Osteoblast (primary cell): ENCODE measurements at regions not wholly inside any gene's neighbourhood (a gene's known extent, or its start where the extent isn't known, plus 50 kb on each side); places are given as distances from the start of the nearest gene placed in this dataset.

Experiments
- DNase-seq: peaks from one replicate; pipeline ENCODE4 v3.0.0; 2011; ENCODE audit warnings: low spot score, mixed read lengths; ENCODE audit not compliant: insufficient read length; ENCODE audit errors: missing footprints
- H2AFZ ChIP-seq: 2 replicates; pipeline ENCODE4 v1.6.0; 2011; ENCODE audit warnings: mild to moderate bottlenecking, low read length
- H3K27ac ChIP-seq: 2 replicates; pipeline ENCODE4 v1.5.1; 2011; ENCODE audit warnings: mild to moderate bottlenecking, low read depth, low read length, moderate library complexity
- H3K27me3 ChIP-seq: 2 replicates; pipeline ENCODE4 v1.6.0; 2012; ENCODE audit warnings: mild to moderate bottlenecking, control low read depth, inconsistent platforms, low read length, moderate library complexity; ENCODE audit not compliant: insufficient read depth
- H3K36me3 ChIP-seq: 2 replicates; pipeline ENCODE4 v1.5.1; 2011; ENCODE audit warnings: mild to moderate bottlenecking, low read length, control low read depth, moderate library complexity; ENCODE audit not compliant: insufficient read depth
- H3K4me1 ChIP-seq: 2 replicates; pipeline ENCODE4 v1.5.1; 2011; ENCODE audit warnings: mild to moderate bottlenecking, low read length, control low read depth, moderate library complexity; ENCODE audit not compliant: insufficient read depth
- H3K4me2 ChIP-seq: 2 replicates; pipeline ENCODE4 v1.6.0; 2011; ENCODE audit warnings: mild to moderate bottlenecking, low read length; ENCODE audit not compliant: insufficient read depth
- H3K4me3 ChIP-seq: fragments of 200-600 bp; sonication (generic); 3 replicates; pipeline ENCODE4 v1.5.1; 2012; ENCODE audit warnings: mild to moderate bottlenecking, low read length, inconsistent platforms; ENCODE audit not compliant: insufficient read depth
- H3K79me2 ChIP-seq: 2 replicates; pipeline ENCODE4 v1.6.0; 2012; ENCODE audit warnings: mild to moderate bottlenecking, low read length, control low read depth, inconsistent platforms; ENCODE audit not compliant: insufficient read depth
- H3K9me3 ChIP-seq: 2 replicates; pipeline ENCODE4 v1.5.1; 2011; ENCODE audit warnings: low read depth, low read length, control low read depth
- H4K20me1 ChIP-seq: 2 replicates; pipeline ENCODE4 v1.6.0; 2012; ENCODE audit warnings: mild to moderate bottlenecking, low read length, control low read depth; ENCODE audit not compliant: insufficient read depth
- TF ChIP-seq, protein P1 (sequence below): IDR thresholded peaks from 2 replicates; pipeline ENCODE4 v1.5.1; 2011; ENCODE audit warnings: mild to moderate bottlenecking, low read depth, low read length, moderate library complexity; ENCODE audit errors: extremely low read depth

GRCh38 chr12:32039347-32039746, 67.3 kb upstream of the BICD1 start:
- H4K20me1 ChIP-seq, result no peaks in the 10 kb centered on the region
- H3K27me3 ChIP-seq, result peaks cover 4% of the 10 kb centered on the region
- H3K9me3 ChIP-seq, result peaks cover 9% of the 10 kb centered on the region
- no peak overlapping the region for H3K4me2 ChIP-seq
- no peaks in the 10 kb centered on the region for H3K79me2 ChIP-seq
- no peaks in the 10 kb centered on the region for H3K4me1 ChIP-seq
- H3K27ac ChIP-seq, result no peak overlapping the region
- TF ChIP-seq, protein P1, sequence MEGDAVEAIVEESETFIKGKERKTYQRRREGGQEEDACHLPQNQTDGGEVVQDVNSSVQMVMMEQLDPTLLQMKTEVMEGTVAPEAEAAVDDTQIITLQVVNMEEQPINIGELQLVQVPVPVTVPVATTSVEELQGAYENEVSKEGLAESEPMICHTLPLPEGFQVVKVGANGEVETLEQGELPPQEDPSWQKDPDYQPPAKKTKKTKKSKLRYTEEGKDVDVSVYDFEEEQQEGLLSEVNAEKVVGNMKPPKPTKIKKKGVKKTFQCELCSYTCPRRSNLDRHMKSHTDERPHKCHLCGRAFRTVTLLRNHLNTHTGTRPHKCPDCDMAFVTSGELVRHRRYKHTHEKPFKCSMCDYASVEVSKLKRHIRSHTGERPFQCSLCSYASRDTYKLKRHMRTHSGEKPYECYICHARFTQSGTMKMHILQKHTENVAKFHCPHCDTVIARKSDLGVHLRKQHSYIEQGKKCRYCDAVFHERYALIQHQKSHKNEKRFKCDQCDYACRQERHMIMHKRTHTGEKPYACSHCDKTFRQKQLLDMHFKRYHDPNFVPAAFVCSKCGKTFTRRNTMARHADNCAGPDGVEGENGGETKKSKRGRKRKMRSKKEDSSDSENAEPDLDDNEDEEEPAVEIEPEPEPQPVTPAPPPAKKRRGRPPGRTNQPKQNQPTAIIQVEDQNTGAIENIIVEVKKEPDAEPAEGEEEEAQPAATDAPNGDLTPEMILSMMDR, result no peak
- H3K4me3 ChIP-seq, result no peak overlapping the region
- peak; percentile 65 for DNase-seq
- no peak overlapping the region for H2AFZ ChIP-seq
- no peaks in the 10 kb centered on the region for H3K36me3 ChIP-seq

- DNase-seq, result no peak
- TF ChIP-seq, protein P1, result no peak
- Histone ChIP-seq H3K79me2 (no peaks in the 10 kb centered on the region), H3K4me3 (no peak overlapping the region), H2AFZ (no peak overlapping the region), H3K9me3 (peaks cover 9% of the 10 kb centered on the region), H3K36me3 (no peaks in the 10 kb centered on the region), H4K20me1 (no peaks in the 10 kb centered on the region), H3K4me1 (no peaks in the 10 kb centered on the region), H3K27ac (no peak overlapping the region), H3K27me3 (peaks cover 4% of the 10 kb centered on the region), H3K4me2 (no peak overlapping the region)
Measured at GRCh38 chr12:32039917-32040575, 66.6 kb upstream of the BICD1 start.

GRCh38 chr12:32043928-32044549, 62.6 kb upstream of the BICD1 start:
- Histone ChIP-seq H3K36me3 (no peaks in the 10 kb centered on the region), H3K4me3 (no peak overlapping the region), H3K4me1 (no peaks in the 10 kb centered on the region), H3K4me2 (no peak overlapping the region), H3K79me2 (no peaks in the 10 kb centered on the region), H3K9me3 (peaks cover 9% of the 10 kb centered on the region), H3K27me3 (peaks cover 4% of the 10 kb centered on the region), H4K20me1 (no peaks in the 10 kb centered on the region), H2AFZ (no peak overlapping the region), H3K27ac (no peak overlapping the region)
- no peak for DNase-seq
- TF ChIP-seq, protein P1, result no peak

DNA sequence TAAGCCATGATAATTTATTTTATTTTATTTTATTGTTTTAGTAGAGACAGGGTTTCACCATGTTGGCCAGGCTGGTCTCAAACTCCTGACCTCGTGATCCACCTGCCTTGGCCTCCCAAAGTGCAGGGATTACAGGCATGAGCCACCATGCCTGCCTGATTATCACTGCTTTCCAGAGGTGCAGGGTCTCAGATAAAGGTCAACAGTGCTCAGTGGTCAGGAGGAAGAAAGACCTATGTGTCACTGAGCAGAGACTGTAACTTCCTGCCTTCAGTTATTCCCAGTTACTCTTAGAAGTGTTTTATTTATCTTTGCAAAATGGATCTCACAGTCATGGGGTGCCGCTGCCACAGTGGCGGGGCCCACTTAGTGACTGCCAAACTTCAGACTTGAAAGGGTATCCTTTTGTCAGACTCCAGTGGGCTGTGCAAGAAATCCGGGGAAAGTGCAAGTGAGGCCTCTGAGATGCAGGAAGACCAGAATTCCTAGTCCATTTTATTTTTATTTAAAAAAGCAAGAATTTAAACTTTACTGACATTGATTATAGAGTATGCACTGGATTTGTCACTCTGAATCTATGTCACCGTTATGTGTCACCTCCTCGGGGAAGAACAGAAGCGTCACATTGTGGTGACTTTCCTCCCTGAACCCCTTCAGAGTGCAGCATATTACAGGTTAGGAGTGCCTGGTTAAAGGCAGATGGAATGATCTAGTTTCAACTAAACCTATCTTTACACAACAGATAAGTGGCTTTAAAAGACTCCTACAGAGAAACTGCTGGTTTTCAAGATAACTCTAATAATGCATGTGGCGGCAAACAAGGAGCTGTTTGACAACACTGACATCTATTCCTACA, 59.1 kb upstream of the BICD1 start:
- Histone ChIP-seq H3K36me3 (no peaks in the 10 kb centered on the region), H3K9me3 (peaks cover 9% of the 10 kb centered on the region), H3K4me2 (no peak overlapping the region), H3K27me3 (no peaks in the 10 kb centered on the region), H3K79me2 (no peaks in the 10 kb centered on the region), H4K20me1 (no peaks in the 10 kb centered on the region), H3K27ac (no peak overlapping the region), H3K4me1 (peaks cover 12% of the 10 kb centered on the region), H3K4me3 (no peak overlapping the region), H2AFZ (peak overlapping the region; percentile 57)
- TF ChIP-seq, protein P1, result no peak
- DNase-seq, result no peak
